ENCODE measurements at regions not wholly inside any gene's neighbourhood (a gene's known extent, or its start where the extent isn't known, plus 50 kb on each side); places are given as distances from the start of the nearest gene placed in this dataset.

DNA sequence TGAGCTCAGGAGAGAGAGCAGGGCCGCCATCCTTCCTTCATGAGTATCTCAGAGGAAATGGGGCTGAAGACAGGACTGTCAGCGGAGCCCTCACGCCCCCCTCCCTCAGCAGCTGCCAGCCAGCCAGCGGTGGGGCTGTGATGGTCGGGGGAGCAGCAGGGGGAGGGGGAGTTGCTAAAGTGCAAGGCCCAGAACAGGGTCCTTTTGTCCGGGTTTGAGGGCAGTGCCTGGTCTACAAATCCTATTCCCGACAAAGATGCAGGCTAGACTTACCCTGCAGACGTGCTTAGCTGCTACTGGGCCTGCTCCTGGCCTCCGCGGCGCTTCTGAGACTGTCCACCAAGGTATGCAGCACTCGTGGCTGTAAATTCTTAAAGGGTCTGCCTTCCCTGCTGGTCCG is 593.4 kb upstream of the CDH4 start:
- POLR2A ChIA-PET, result no interaction called here
- no peaks in the 10 kb centered on the region for H3K9me3 ChIP-seq (ENCODE audit: control insufficient read depth, insufficient read depth, low read depth, low read length)
- CTCF ChIA-PET, result no interaction called here
- no peak overlapping the region for H3K4me3 ChIP-seq (ENCODE audit: low read depth, low read length)
- no peaks in the 10 kb centered on the region for H3K36me3 ChIP-seq (ENCODE audit: control insufficient read depth in 2 of 2, insufficient read depth in 1 of 2, low read length in 2 of 2)
- no peaks in the 10 kb centered on the region for H3K4me1 ChIP-seq (ENCODE audit: control insufficient read depth, insufficient read depth, low read length)
- H3K27ac ChIP-seq (ENCODE audit: extremely low read depth, low read depth, low read length), result no peak overlapping the region
- TF ChIP-seq ZFP41 (tag by site-specific recombination; IDR thresholded peaks at IDR 0.05; ENCODE audit: borderline replicate concordance) (no peak), HOXA7 (CRISPR knock-in tag; IDR thresholded peaks at IDR 0.05; ENCODE audit: borderline replicate concordance) (no peak), ZNF776 (tag by site-specific recombination; IDR thresholded peaks at IDR 0.05; ENCODE audit: borderline replicate concordance) (no peak), ZNF146 (tag by site-specific recombination; IDR thresholded peaks at IDR 0.05) (no peak), ZNF670 (tag by site-specific recombination; IDR thresholded peaks at IDR 0.05; ENCODE audit: low read depth) (no peak), ZNF404 (tag by site-specific recombination; IDR thresholded peaks at IDR 0.05) (no peak), ZNF701 (tag by site-specific recombination; IDR thresholded peaks at IDR 0.05) (no peak), ZNF138 (tag by site-specific recombination; IDR thresholded peaks at IDR 0.05; ENCODE audit: borderline replicate concordance) (no peak), ZNF596 (tag by site-specific recombination; IDR thresholded peaks at IDR 0.05) (no peak), ZSCAN23 (tag by site-specific recombination; IDR thresholded peaks at IDR 0.05) (no peak), ZNF585B (tag by site-specific recombination; IDR thresholded peaks at IDR 0.05) (no peak), SP3 (tag by site-specific recombination; IDR thresholded peaks at IDR 0.05) (no peak)
- TF ChIP-seq, protein P1, sequence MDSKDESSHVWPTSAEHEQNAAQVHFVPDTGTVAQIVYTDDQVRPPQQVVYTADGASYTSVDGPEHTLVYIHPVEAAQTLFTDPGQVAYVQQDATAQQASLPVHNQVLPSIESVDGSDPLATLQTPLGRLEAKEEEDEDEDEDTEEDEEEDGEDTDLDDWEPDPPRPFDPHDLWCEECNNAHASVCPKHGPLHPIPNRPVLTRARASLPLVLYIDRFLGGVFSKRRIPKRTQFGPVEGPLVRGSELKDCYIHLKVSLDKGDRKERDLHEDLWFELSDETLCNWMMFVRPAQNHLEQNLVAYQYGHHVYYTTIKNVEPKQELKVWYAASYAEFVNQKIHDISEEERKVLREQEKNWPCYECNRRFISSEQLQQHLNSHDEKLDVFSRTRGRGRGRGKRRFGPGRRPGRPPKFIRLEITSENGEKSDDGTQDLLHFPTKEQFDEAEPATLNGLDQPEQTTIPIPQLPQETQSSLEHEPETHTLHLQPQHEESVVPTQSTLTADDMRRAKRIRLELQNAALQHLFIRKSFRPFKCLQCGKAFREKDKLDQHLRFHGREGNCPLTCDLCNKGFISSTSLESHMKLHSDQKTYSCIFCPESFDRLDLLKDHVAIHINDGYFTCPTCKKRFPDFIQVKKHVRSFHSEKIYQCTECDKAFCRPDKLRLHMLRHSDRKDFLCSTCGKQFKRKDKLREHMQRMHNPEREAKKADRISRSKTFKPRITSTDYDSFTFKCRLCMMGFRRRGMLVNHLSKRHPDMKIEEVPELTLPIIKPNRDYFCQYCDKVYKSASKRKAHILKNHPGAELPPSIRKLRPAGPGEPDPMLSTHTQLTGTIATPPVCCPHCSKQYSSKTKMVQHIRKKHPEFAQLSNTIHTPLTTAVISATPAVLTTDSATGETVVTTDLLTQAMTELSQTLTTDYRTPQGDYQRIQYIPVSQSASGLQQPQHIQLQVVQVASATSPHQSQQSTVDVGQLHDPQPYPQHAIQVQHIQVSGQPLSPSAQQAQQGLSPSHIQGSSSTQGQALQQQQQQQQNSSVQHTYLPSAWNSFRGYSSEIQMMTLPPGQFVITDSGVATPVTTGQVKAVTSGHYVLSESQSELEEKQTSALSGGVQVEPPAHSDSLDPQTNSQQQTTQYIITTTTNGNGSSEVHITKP (tag by site-specific recombination; IDR thresholded peaks at IDR 0.05), result no peak
- TF ChIP-seq, protein P2, sequence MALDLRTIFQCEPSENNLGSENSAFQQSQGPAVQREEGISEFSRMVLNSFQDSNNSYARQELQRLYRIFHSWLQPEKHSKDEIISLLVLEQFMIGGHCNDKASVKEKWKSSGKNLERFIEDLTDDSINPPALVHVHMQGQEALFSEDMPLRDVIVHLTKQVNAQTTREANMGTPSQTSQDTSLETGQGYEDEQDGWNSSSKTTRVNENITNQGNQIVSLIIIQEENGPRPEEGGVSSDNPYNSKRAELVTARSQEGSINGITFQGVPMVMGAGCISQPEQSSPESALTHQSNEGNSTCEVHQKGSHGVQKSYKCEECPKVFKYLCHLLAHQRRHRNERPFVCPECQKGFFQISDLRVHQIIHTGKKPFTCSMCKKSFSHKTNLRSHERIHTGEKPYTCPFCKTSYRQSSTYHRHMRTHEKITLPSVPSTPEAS (tag by site-specific recombination; IDR thresholded peaks at IDR 0.05), result no peak

DNA sequence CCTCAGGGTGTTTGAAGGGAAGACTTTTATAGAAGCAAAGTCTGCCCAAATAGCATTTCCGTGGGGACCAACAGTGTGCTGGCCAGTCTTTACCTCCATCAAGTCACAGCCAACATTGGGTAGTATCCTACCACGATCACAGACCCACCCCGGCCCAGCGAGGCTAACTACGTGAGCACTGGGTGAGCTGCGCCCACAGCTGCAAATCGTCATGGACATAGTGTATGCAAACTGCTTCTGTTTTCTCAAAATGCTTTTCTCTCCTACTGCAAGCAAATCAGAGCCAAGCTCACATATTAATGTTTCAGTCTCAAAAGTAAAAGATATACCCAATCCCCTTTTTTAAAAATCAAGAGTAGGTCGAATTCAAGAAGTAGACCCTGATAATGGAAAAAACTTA is 592.8 kb upstream of the CDH4 start:
- ChIA-PET POLR2A (no interaction called here), CTCF (no interaction called here)
- no peak overlapping the region for H3K27ac ChIP-seq (ENCODE audit: extremely low read depth, low read depth, low read length)
- no peaks in the 10 kb centered on the region for H3K9me3 ChIP-seq (ENCODE audit: control insufficient read depth, insufficient read depth, low read depth, low read length)
- no peak for TF ChIP-seq ZNF701 (tag by site-specific recombination; IDR thresholded peaks at IDR 0.05)
- no peak overlapping the region for H3K4me3 ChIP-seq (ENCODE audit: low read depth, low read length)
- no peaks in the 10 kb centered on the region for H3K4me1 ChIP-seq (ENCODE audit: control insufficient read depth, insufficient read depth, low read length)
- no peaks in the 10 kb centered on the region for H3K36me3 ChIP-seq (ENCODE audit: control insufficient read depth in 2 of 2, insufficient read depth in 1 of 2, low read length in 2 of 2)

DNA sequence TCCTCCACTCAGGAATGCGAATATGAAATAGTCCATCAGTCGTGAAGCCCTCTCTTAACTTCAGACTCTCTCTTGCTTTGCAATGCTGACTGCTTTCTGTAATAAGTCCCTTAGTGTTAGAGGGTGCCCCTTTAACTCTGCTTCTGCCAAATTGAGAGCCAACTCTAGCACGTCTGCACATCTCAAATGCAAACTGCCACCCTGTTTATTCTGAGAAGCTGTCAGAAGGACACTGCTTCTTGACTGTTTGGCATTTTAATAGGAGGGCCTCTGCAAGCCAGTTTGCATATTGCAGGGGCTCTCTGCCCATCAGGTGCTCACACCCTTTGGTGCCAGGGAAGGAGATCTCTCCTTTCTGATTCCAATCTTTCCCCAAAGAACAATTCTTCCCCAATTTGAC is 589.8 kb upstream of the CDH4 start:
- Histone ChIP-seq H3K36me3 (ENCODE audit: control insufficient read depth in 2 of 2, insufficient read depth in 1 of 2, low read length in 2 of 2) (no peaks in the 10 kb centered on the region), H3K27ac (ENCODE audit: extremely low read depth, low read depth, low read length) (no peak overlapping the region), H3K4me3 (ENCODE audit: low read depth, low read length) (no peak overlapping the region), H3K4me1 (ENCODE audit: control insufficient read depth, insufficient read depth, low read length) (no peaks in the 10 kb centered on the region), H3K9me3 (ENCODE audit: control insufficient read depth, insufficient read depth, low read depth, low read length) (no peaks in the 10 kb centered on the region)
- CTCF ChIA-PET, result interaction anchor here (0.6 kb wide), 1 partner anchor 879 kb away, joined by 4 read pairs; no protein-coding TSS in a partner anchor
- POLR2A ChIA-PET, result no interaction called here
- no peak for TF ChIP-seq SP2 (tag by site-specific recombination; IDR thresholded peaks at IDR 0.05)
- no peak for TF ChIP-seq ZNF239 (tag by site-specific recombination; IDR thresholded peaks at IDR 0.05)
- TF ChIP-seq ZNF785 (tag by site-specific recombination; IDR thresholded peaks at IDR 0.05), result no peak
- TF ChIP-seq, protein P3, sequence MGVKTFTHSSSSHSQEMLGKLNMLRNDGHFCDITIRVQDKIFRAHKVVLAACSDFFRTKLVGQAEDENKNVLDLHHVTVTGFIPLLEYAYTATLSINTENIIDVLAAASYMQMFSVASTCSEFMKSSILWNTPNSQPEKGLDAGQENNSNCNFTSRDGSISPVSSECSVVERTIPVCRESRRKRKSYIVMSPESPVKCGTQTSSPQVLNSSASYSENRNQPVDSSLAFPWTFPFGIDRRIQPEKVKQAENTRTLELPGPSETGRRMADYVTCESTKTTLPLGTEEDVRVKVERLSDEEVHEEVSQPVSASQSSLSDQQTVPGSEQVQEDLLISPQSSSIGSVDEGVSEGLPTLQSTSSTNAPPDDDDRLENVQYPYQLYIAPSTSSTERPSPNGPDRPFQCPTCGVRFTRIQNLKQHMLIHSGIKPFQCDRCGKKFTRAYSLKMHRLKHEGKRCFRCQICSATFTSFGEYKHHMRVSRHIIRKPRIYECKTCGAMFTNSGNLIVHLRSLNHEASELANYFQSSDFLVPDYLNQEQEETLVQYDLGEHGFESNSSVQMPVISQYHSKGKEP (tag by site-specific recombination; IDR thresholded peaks at IDR 0.05), result no peak

Data from HEK293 (cell line).